PC-9 (cell line): ENCODE measurements at regions not wholly inside any gene's neighbourhood (a gene's known extent, or its start where the extent isn't known, plus 50 kb on each side); places are given as distances from the start of the nearest gene placed in this dataset.
"Not testable (repeated sequence)": the region's sequence is repeated elsewhere in the genome, so short reads cannot be mapped to it uniquely, and the experiment has no call there.

Source experiments
- EZH2 ChIP-seq: fragments of 200-600 bp; sonication (generic); IDR thresholded peaks from 2 replicates; pipeline ENCODE4 v1.8.0; 2017; ENCODE audit warnings: antibody characterized with exemption, low read depth
- TF ChIP-seq, protein P1 (sequence below): fragments of 200-600 bp; sonication (generic); conservative IDR thresholded peaks from 2 replicates; pipeline ENCODE4 v1.6.1; 2017; ENCODE audit warnings: mixed run types, antibody characterized with exemption, mild to moderate bottlenecking, moderate library complexity

DNA sequence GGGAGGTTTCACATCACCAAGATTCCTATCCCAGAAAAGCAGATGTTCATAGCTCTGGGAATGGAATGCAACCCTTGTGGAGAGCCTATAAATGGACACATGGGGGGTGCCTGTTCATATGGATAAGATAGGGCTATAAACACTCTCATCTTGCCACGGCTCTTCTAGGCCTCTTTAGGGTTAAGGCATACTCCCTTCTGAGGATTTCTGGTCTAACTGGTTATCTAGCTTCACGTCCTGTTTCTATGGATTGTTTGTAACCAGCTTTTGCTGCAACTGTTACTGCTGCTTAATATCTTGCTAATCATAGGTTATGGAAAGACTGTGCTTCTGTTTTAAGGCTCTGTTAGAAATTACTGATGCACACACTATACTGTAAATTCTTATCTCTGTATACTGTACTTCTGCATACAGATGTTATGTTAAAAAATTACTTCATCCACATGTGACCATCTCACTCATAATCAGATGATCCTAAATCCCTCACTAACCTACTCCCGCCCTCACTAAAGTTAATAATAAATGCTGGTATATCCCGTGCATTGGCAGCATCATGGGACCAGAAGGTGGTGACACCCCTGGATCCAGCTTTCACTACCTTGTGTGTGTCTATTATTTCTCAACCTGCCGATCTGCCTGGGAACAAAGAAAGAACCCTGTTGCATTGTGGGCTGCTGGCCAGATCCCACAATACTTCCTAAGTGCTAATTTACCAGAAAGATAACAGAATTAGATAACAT is 68.7 kb downstream of the PRKAB2 start:
- TF ChIP-seq, protein P1, sequence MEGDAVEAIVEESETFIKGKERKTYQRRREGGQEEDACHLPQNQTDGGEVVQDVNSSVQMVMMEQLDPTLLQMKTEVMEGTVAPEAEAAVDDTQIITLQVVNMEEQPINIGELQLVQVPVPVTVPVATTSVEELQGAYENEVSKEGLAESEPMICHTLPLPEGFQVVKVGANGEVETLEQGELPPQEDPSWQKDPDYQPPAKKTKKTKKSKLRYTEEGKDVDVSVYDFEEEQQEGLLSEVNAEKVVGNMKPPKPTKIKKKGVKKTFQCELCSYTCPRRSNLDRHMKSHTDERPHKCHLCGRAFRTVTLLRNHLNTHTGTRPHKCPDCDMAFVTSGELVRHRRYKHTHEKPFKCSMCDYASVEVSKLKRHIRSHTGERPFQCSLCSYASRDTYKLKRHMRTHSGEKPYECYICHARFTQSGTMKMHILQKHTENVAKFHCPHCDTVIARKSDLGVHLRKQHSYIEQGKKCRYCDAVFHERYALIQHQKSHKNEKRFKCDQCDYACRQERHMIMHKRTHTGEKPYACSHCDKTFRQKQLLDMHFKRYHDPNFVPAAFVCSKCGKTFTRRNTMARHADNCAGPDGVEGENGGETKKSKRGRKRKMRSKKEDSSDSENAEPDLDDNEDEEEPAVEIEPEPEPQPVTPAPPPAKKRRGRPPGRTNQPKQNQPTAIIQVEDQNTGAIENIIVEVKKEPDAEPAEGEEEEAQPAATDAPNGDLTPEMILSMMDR, result not testable (repeated sequence)
- not testable (repeated sequence) for TF ChIP-seq EZH2
